Psoas muscle (tissue), 7 donors: ENCODE measurements at regions not wholly inside any gene's neighbourhood (a gene's known extent, or its start where the extent isn't known, plus 50 kb on each side); places are given as distances from the start of the nearest gene placed in this dataset.

ENCODE experiments used
- ATAC-seq, 4 donors: fragments of 200-7000 bp; cut with Tn5 transposase; one replicate each; pipeline ENCODE4 v1.9.1; 2020; ENCODE audit warnings: moderate library complexity in 3 of 4, mild to moderate bottlenecking in 2 of 4
- DNase-seq, 2 donors: peaks; one replicate each; pipeline ENCODE4 v3.0.0-alpha.2; 2020
- H3K27ac ChIP-seq: fragments of 200-600 bp; one replicate; pipeline ENCODE4 v1.8.0; 2022
- H3K27me3 ChIP-seq, 3 donors: fragments of 200-600 bp in 1 of 3; one replicate each; pipeline versions ENCODE4 v1.6.1 to v1.8.0; 2013 to 2022; ENCODE audit warnings: low read length in 2 of 3, mild to moderate bottlenecking in 2 of 3, moderate library complexity in 1 of 3; ENCODE audit not compliant: insufficient read depth in 3 of 3
- H3K36me3 ChIP-seq, 2 donors: fragments of 200-600 bp in 1 of 2; one replicate each; pipeline versions ENCODE4 v1.6.1 to v1.8.0; 2013 to 2022; ENCODE audit warnings: low read depth in 1 of 2, mild to moderate bottlenecking in 1 of 2, moderate library complexity in 1 of 2; ENCODE audit not compliant: insufficient read depth in 1 of 2
- H3K4me1 ChIP-seq: fragments of 200-600 bp; one replicate; pipeline ENCODE4 v1.8.0; 2022
- H3K4me3 ChIP-seq: fragments of 200-600 bp; one replicate; pipeline ENCODE4 v1.8.0; 2022; ENCODE audit warnings: mild to moderate bottlenecking
- H3K9me3 ChIP-seq: fragments of 200-600 bp; one replicate; pipeline ENCODE4 v1.8.0; 2022
- WGBS, 3 donors: extraction: QIAGEN DNeasy Blood & Tissue Kit; methylation state at CpG; one replicate each; pipeline versions ENCODE4 v1.1.6 to v1.1.7; 2013; 5-methylcytosine and 5-hydroxymethylcytosine counted together
- intact Hi-C, 2 donors: fragments of 100-400 bp; cut with DNase I; formaldehyde crosslinking; loops; one replicate each; pipeline versions ENCODE4 v1.11.0 to v1.14.2; 2022
- TF ChIP-seq, protein P1 (sequence below): fragments of 200-600 bp; IDR thresholded peaks from one replicate; pipeline ENCODE4 v1.8.0; 2022; ENCODE audit warnings: antibody characterized with exemption
- donor health status: healthy with polysubstance abuse.
- donor health status: DM: no; HTN: no; CAD: no; lungs with moderate emphysema.
- donor health status: Bipolar disorder and iron deficiency.
- donor health status: healthy.
- donor health status: DM: yes; HTN: yes; CAD: no.
- donor health status: DM: no; HTN: no; CAD: no.
- donor health status: DM: yes; HTN: yes; CAD: no.

DNA sequence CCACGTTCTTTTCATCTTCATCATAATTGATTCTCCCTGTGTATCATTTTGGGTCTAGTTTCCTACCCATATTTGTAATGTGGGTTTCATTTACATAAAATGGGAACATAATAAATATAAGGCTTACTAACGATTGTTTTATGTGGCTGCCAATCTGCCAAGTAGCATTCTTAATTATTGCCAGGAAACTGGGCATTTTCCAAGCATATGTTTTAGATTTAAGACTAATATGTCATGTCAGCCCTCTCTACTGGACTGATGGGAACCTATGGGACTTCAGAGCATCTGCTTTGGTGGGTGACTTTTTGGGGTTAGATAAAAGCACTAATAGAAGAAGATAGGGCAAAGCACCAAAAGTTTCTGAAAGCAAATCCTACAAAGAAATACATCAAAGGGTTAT, 157.5 kb downstream of the TBX18 start:
- H3K9me3 ChIP-seq: no peaks in the 10 kb centered on the region
- H3K27me3 ChIP-seq: no peaks in the 10 kb centered on the region
- no peaks in the 10 kb centered on the region for H3K36me3 ChIP-seq
- DNase-seq: no peak
- WGBS, 3 donors: 57 to 69% (median 62%) methylated on average over 2 of the region's 2 CpGs
- TF ChIP-seq, protein P1, sequence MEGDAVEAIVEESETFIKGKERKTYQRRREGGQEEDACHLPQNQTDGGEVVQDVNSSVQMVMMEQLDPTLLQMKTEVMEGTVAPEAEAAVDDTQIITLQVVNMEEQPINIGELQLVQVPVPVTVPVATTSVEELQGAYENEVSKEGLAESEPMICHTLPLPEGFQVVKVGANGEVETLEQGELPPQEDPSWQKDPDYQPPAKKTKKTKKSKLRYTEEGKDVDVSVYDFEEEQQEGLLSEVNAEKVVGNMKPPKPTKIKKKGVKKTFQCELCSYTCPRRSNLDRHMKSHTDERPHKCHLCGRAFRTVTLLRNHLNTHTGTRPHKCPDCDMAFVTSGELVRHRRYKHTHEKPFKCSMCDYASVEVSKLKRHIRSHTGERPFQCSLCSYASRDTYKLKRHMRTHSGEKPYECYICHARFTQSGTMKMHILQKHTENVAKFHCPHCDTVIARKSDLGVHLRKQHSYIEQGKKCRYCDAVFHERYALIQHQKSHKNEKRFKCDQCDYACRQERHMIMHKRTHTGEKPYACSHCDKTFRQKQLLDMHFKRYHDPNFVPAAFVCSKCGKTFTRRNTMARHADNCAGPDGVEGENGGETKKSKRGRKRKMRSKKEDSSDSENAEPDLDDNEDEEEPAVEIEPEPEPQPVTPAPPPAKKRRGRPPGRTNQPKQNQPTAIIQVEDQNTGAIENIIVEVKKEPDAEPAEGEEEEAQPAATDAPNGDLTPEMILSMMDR: no peak
- intact Hi-C loops: no loop called here
- H3K4me1 ChIP-seq: no peaks in the 10 kb centered on the region
- no peak overlapping the region for H3K27ac ChIP-seq
- ATAC-seq: no peak
- no peak overlapping the region for H3K4me3 ChIP-seq

DNA sequence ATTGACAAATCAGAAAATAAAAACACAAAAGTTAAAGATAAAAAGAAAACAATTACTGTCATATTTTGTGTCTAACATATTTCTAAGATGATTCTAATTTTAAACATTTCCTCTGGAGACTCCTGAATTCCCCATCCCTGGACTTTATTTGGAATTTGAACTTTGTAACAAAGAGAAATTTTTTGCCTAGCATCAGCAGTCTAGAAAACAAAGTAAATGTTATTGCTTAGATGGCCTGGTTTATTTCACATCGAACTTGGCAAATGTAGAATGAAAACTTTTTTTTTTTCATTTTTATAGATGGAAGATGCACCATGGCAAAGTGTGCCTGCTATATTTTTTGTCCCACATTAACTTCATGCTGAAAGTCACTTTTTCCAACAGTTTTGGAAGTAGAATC, 159.1 kb downstream of the TBX18 start:
- intact Hi-C loops: no loop called here
- Histone ChIP-seq H3K27ac (no peak overlapping the region), H3K4me3 (no peak overlapping the region), H3K4me1 (no peaks in the 10 kb centered on the region), H3K9me3 (no peaks in the 10 kb centered on the region), H3K36me3 (no peaks in the 10 kb centered on the region), H3K27me3 (no peaks in the 10 kb centered on the region)
- WGBS, 3 donors: 70 to 78% (median 71%) methylated on average over 1 of the region's 1 CpG
- DNase-seq: no peak
- no peak for ATAC-seq
- TF ChIP-seq, protein P1: no peak

DNA sequence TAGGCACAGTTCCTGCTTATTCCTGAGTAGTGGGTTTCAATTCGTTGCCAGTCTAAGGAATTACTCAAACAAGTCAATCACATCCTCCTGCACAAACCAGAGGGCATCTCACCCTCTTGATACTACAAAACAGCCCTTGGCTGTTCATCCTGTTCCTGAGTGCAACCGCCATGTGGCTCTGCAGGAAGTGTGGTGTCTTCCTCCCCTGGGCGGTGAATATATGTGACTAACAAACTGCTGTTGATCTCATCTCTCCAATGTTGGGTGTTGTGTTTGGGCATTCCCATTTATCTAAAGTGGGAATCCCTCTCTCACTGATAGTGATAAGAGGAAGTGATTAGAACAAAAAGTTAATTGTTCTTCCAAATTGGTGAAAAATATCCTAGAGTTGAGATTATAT, 163.0 kb downstream of the TBX18 start:
- TF ChIP-seq, protein P1: no peak
- H3K9me3 ChIP-seq: no peaks in the 10 kb centered on the region

DNA sequence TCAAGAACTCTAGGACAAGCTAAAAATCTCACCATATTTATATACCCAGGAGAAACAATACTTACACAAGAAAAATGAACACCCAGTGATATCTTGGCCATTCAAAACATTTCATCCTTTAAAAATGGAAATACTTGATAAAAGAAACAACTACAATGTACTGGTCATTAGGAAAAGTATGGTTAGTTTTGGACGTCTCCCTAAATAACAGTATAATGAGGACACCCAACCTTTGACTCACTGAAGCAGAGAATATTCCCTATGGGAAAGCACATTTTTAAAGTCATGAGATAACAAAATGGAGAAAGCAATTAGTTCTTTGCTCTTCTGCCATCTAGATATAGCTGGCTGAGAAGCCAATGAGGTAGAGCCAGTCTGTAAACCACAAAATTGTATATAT, 164.4 kb downstream of the TBX18 start:
- TF ChIP-seq, protein P1: no peak
- 73 to 89% (median 85%) methylated on average over 1 of the region's 1 CpG for WGBS, 3 donors
- ATAC-seq (no peak), DNase-seq (no peak)
- Histone ChIP-seq H3K4me3 (no peak overlapping the region), H3K27me3 (no peaks in the 10 kb centered on the region), H3K27ac (no peak overlapping the region), H3K36me3 (no peaks in the 10 kb centered on the region), H3K4me1 (no peaks in the 10 kb centered on the region), H3K9me3 (no peaks in the 10 kb centered on the region)
- intact Hi-C loops: no loop called here

More for the DNA sequence above, 163.0 kb downstream of the TBX18 start:
- Histone ChIP-seq H3K4me1 (no peaks in the 10 kb centered on the region), H3K4me3 (no peak overlapping the region), H3K27me3 (no peaks in the 10 kb centered on the region), H3K27ac (no peak overlapping the region), H3K36me3 (no peaks in the 10 kb centered on the region)
- WGBS, 3 donors: 62 to 79% (median 72%) methylated on average over 3 of the region's 3 CpGs
- intact Hi-C loops: no loop called here
- DNase-seq: no peak
- ATAC-seq: no peak

DNA sequence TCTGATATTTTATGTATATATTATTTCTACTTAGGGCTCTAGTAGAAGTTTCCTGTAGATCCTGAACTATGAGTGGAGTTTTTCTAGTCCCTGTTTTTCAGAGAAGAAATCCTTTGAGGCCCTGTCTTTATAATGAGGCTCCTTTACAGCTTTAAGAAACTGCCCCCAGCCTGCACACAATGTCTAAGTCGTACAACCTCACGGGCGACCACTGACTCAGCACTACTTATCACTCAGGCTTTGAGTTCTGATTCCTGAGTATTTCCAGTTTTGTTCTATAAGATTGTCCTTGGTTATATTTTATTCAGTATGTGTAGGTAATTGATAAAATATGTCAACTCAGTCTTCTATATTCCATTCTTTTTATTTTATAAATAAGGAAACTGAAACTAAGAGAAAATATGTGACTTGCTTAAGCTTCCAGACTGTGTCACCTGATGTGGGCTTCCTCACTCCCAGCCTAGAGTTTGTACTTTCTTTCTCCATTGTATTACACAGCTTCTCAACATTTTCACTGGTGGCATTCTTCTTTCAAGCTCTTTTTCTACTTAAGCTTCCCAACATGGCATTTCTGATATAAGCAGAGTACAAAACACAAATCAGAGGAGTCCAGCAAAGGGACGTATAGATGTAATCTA, 167.0 kb downstream of the TBX18 start:
- Histone ChIP-seq H3K4me3 (no peak overlapping the region), H3K9me3 (no peaks in the 10 kb centered on the region), H3K27me3 (no peaks in the 10 kb centered on the region), H3K27ac (no peak overlapping the region), H3K4me1 (no peaks in the 10 kb centered on the region), H3K36me3 (no peaks in the 10 kb centered on the region)
- WGBS, 3 donors: 76 to 80% (median 79%) methylated on average over 4 of the region's 4 CpGs
- DNase-seq (no peak), ATAC-seq (no peak)
- TF ChIP-seq, protein P1: no peak
- intact Hi-C loops: no loop called here
